ENCODE measurements at regions not wholly inside any gene's neighbourhood (a gene's known extent, or its start where the extent isn't known, plus 50 kb on each side); places are given as distances from the start of the nearest gene placed in this dataset.
A peak's percentile ranks its signal among the peaks of the same experiment; 100 is the strongest.

- Histone ChIP-seq H3K23me2 (ENCODE audit: insufficient read length, low read depth, low read length, poor library complexity, severe bottlenecking) (no peaks in the 10 kb centered on the region), H3T11ph (ENCODE audit: low read length) (no peak overlapping the region), H3K23ac (ENCODE audit: insufficient read length, low read depth, low read length) (no peak overlapping the region), H4K8ac (replicated peaks; ENCODE audit: insufficient read length, low read depth, low read length) (no peak overlapping the region), H2BK120ac (ENCODE audit: low read depth, low read length, poor library complexity, severe bottlenecking) (no peak overlapping the region), H2AFZ (ENCODE audit: low read length) (no peak overlapping the region), H3K27me3 (ENCODE audit: insufficient read depth, low read length) (no peaks in the 10 kb centered on the region), H4K20me1 (ENCODE audit: control insufficient read depth, insufficient read depth, insufficient read length) (no peaks in the 10 kb centered on the region), H3K18ac (ENCODE audit: insufficient read length, low read depth, low read length) (no peak overlapping the region), H3K56ac (ENCODE audit: insufficient read length, low read depth, low read length) (no peak overlapping the region), H2BK15ac (ENCODE audit: low read depth, low read length) (no peak overlapping the region), H3K9ac (ENCODE audit: extremely low read depth, insufficient read length, low read length) (no peak overlapping the region), H2BK12ac (ENCODE audit: insufficient read length, low read depth, low read length) (no peak overlapping the region), H2BK20ac (ENCODE audit: low read depth, low read length, poor library complexity, severe bottlenecking) (no peak overlapping the region), H3K4me1 (ENCODE audit: insufficient read depth, low read length) (no peaks in the 10 kb centered on the region), H3K9me3 (ENCODE audit: control insufficient read depth, low read depth, low read length) (no peaks in the 10 kb centered on the region), H4K91ac (ENCODE audit: insufficient read length, low read depth, low read length) (no peak overlapping the region), H2AK5ac (ENCODE audit: insufficient read length, low read length) (no peak overlapping the region), H3K79me2 (ENCODE audit: insufficient read depth, low read length) (no peaks in the 10 kb centered on the region), H4K5ac (ENCODE audit: insufficient read length, low read depth, low read length) (no peak overlapping the region), H3K14ac (ENCODE audit: insufficient read depth, low read length) (no peak overlapping the region), H3K4ac (ENCODE audit: low read depth, low read length) (no peak overlapping the region), H3K4me2 (ENCODE audit: insufficient read depth, insufficient read length, low read length) (no peak overlapping the region), H2BK5ac (ENCODE audit: insufficient read length, low read length) (no peak overlapping the region), H3K27ac (ENCODE audit: insufficient read length, low read depth, low read length) (no peak overlapping the region), H3K79me1 (ENCODE audit: insufficient read depth, low read depth, low read length, poor library complexity, severe bottlenecking) (no peaks in the 10 kb centered on the region)
- H3K27ac Mint-ChIP-seq = peak overlapping the region in 1 of 3 experiments; percentile 83; a peak in 2 of 7 replicates
- DNase-seq = no peak
- H3K9me3 Mint-ChIP-seq = no peaks in the 10 kb centered on the region
- H3K36me3 Mint-ChIP-seq (ENCODE audit: insufficient read depth in 1 of 3, low read depth in 3 of 3) = no peaks in the 10 kb centered on the region
- no CpG with 5 or more reads among the region's 2 CpGs for WGBS (ENCODE audit: extremely low coverage, insufficient read length, low lambda C conversion rate)
- H3K27me3 Mint-ChIP-seq (ENCODE audit: low read depth) = no peaks in the 10 kb centered on the region
- TF ChIP-seq, protein P1, sequence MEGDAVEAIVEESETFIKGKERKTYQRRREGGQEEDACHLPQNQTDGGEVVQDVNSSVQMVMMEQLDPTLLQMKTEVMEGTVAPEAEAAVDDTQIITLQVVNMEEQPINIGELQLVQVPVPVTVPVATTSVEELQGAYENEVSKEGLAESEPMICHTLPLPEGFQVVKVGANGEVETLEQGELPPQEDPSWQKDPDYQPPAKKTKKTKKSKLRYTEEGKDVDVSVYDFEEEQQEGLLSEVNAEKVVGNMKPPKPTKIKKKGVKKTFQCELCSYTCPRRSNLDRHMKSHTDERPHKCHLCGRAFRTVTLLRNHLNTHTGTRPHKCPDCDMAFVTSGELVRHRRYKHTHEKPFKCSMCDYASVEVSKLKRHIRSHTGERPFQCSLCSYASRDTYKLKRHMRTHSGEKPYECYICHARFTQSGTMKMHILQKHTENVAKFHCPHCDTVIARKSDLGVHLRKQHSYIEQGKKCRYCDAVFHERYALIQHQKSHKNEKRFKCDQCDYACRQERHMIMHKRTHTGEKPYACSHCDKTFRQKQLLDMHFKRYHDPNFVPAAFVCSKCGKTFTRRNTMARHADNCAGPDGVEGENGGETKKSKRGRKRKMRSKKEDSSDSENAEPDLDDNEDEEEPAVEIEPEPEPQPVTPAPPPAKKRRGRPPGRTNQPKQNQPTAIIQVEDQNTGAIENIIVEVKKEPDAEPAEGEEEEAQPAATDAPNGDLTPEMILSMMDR (conservative IDR thresholded peaks at IDR 0.05) = no peak
- H3K4me3 Mint-ChIP-seq = no peak overlapping the region
- peaks cover 7 to 11% of the 10 kb centered on the region in 2 experiments; a peak in 2 of 4 replicates for H3K4me1 Mint-ChIP-seq
Measured at GRCh38 chr2:220837226-220837625, 734.9 kb downstream of the EPHA4 start.
